GM18951 (cell line): ENCODE measurements at regions not wholly inside any gene's neighbourhood (a gene's known extent, or its start where the extent isn't known, plus 50 kb on each side); places are given as distances from the start of the nearest gene placed in this dataset.

ENCODE experiments used
- POLR2A ChIP-seq: IDR thresholded peaks from 4 replicates; pipeline ENCODE4 v1.6.1; 2011; ENCODE audit warnings: mild to moderate bottlenecking; ENCODE audit not compliant: insufficient read length, insufficient read depth; ENCODE audit errors: extremely low read depth
- in situ Hi-C: fragments of 300-500 bp; cut with MboI; formaldehyde crosslinking; loops from one replicate; pipeline ENCODE4 v1.12.0; 2022; ENCODE audit warnings: low sequenced_read_pairs, mixed read lengths, inconsistent platforms; ENCODE audit not compliant: unreplicated experiment

DNA sequence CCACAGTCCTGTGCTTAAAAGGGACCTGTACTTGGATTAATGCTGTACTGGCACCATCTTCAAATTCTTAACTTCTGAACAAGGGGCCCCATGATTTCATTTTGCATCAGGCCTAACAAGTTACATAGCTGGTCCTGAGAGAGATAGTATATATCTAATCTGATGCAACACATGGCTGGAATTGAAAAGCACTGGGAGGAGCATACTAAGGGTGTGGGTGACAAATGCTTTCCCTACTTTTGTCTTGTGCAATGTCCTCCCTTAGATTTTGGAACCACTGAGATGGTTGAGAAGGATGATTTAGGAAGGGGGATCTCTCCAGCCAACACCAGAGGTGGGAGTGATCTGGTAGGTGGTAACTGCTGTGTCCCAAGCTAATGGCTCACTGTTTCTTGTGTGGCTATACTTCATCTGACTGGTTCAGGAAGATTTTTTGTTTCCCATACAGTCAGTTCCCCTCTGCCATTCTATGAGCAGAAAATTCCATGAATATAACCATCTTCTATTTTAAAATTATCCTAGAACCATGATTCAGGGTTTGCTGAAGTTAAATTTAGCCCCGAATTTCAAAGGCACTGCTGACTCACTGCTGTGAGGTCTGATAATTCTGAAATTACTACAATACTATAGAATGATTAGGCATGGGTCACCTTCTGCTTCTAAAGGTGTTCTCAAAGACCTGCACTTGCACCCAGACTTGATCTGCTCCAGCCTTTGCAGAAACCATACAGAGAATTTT lies 108.3 kb upstream of the NCKAP5 start:
- no peak for TF ChIP-seq POLR2A
- in situ Hi-C loops: no loop called here

DNA sequence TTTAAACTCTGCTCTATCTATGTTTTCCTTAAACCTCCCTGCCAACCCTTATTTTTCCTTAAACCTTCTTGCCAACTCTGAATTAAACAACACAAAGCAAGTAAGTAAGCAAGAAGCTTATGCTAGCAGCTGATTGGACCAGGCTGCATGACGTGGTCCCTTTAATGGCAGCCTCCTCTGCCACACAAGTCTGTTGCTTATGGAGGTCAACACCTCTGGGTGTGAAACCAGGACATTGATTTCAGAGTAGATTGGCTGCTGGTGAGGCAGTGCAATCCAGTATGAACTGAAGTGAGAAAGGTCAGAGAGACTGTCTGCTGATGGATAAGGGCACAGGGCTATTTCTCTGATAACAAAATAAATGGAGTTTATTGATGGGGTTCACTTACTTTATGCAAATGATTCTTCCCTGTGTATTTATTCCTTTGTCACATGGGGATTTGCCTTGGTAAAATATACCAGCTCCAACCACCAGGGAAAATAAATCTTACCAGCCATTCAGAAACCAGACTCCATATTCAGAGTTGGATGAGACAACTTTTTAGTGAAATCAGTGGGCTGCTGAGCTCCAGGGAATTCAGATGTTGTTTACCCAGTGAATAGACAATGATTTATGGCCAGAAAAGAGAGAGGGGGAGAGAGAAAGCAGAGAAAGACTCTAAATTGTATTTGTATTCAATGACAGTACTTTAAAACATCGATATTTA lies 112.2 kb upstream of the NCKAP5 start:
- in situ Hi-C loops: no loop called here
- no peak for TF ChIP-seq POLR2A

DNA sequence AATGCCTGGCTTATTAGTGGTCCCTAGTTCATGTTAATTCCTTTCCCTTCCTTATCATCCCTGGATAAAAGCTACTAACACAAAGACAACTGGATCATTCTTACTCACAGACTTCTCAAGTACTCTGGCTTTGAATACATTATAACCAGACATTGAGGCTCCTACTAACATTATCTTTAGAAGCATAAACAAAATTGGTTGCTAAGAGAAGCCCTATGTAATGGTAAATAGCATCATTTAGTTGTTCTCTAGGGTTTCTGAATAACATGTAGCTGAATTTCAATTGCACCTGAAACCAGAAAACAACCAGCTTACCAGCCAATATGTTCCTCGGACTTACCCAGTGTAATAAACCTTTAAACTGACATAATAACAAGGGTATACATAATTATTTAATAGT lies 114.1 kb upstream of the NCKAP5 start:
- TF ChIP-seq POLR2A: no peak
- in situ Hi-C loops: no loop called here

DNA sequence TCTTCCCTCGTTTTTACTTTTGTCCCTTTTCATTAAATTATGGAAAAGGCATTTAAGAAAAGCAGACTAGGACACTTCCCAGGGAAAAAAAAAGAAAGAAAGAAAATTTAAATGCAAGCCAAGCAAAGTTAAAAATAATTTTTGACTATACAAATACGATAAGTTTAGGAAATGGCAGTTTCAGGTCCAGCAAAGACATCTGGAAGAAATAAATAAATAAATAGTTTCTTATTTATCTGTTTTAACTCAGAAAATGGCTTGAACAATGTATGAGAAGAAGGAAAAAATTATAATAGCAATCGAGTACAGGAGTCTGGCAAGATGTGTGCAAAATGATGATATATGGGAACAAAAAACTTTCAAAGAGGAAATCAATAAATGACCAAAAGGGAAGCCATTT lies 114.6 kb upstream of the NCKAP5 start:
- in situ Hi-C loops: no loop called here
- no peak for TF ChIP-seq POLR2A

DNA sequence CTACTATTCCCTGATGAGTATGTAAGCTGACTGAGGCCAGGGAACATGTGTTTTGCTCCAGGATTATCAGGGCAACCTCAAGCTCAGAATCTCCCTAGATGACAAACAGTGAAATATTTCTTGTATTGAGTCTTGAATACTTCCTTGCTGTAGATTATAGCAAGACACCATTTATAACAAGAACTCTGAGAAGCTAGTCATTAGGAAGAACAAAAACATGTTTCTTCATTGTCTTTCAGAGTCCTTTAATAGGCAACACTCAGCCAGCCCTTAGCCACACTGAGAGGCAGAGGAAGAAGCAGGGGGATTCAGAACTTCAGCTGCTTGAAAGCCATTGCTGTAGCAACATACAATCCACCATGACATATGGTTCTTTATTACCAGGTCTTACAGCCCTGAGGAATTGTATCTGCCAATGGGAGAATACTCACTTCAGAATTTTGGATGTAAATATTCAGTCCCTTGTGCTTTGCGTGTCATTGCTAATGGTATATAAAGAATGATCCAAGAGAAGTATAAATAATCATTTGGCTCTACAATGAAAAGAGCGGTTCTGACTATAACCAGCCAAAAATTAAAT lies 117.5 kb upstream of the NCKAP5 start:
- in situ Hi-C loops: no loop called here
- TF ChIP-seq POLR2A: no peak

DNA sequence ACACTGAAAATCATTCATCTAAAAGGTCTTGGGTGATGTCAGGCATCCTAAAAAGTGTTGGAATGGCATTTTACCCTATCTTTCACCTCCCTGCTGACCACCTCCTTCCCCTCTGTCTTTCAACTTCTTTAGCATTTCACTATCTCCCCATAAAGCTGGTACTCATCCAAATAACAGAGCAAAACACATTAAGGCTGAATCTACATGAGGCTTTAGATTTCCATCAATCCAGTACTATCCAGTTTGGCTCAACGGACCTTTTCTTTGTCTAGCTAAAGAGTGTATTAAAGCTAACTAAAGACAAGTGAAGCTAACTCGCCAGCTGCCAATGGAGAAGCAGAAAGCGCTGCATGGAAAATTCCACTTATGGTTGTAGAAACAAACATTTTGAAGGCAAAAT lies 122.5 kb upstream of the NCKAP5 start:
- in situ Hi-C loops: no loop called here
- no peak for TF ChIP-seq POLR2A

DNA sequence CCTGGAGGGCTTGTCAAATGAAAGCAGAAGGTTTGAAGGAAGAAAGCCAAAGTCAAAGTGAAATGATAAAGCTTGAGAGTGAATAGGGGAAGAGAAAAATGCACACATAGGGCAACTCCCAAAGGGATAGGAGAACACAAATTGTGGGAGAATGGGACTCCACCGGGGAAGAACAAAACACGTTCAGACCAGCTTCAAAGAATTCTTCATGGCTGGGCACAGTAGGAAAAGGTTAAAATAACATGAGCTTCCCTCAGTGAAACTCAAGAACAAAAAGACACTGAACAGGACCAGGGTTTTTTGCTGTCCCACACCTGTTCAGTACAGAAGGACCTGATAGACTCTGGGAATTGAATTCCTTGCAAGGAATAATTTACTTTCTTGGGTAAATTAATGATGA lies 123.1 kb upstream of the NCKAP5 start:
- in situ Hi-C loops: no loop called here
- TF ChIP-seq POLR2A: no peak

DNA sequence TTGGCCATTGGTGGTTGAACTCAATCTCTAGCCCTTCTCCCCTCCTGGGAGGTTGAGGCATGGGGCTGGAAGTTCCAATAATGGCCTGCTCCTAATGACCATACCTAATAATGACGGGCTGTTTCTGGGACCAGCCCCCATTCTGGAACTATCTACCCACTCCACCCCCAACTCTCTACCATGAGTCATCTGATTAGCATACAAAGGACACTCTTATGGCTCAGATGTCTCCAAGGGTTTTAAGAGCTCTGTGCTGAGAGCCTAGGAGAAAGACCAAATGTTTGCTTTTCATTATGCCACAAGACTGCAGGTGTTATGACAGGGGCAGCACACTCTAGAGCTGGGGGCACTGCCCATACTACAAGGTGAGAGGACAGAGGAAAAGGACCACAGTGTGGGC lies 137.0 kb upstream of the NCKAP5 start:
- in situ Hi-C loops: no loop called here
- no peak for TF ChIP-seq POLR2A

DNA sequence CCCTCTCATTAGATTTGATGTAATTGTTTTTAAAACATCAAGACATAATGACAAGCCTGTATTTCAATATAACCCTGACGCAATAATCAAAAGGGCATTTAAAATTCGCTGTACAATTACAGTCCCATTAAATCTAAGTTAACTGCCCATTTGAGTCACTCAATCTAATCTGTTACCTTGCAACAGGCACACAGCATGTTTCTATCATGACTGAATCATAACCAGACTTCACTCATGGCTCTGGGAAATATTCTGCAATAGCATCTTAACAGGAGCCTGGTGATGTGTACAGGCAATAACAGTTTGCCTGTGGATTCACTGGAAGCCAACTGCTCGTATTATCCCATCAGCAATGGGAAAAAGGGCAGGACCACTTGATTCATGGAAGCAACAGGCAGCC lies 142.3 kb upstream of the NCKAP5 start:
- in situ Hi-C loops: no loop called here
- no peak for TF ChIP-seq POLR2A

DNA sequence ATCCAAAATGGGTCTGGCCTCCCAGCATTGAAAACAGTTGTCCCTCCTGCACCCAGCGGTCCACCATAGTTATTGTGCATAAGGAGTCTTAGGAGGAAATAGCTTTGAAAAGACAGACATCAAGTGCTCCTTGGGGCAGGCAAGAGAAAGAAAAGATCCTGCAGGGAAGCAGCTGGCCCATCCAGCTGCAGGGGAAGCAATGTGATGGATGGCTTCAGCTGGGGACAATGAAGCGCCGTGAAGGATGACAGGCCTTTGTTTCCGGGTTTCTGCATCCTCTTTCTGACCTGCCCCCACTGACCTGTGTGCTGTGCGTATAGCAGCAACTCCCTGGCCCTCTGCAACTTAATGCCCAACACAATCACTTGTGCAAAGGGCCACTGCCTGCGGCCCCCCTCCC lies 142.9 kb upstream of the NCKAP5 start:
- TF ChIP-seq POLR2A: no peak
- in situ Hi-C loops: no loop called here

DNA sequence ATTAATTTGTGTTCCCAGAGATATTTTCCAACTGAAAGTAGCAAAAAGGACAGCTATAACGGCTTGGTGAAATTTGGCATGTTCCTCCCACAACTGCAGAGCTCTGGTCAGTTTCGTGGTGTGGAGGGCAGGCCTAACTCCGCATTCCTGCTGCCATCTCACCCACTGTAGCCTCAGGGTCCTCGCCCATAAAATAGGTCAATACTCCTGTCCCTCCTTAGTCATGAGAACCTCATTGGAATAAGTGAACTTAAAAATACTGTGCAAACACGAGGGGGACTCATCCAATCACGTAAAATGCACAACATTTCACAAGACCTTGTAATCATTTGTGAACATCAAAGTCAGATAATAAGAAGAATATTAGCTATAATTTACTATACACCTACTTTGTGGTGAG lies 143.5 kb upstream of the NCKAP5 start:
- no peak for TF ChIP-seq POLR2A
- in situ Hi-C loops: no loop called here

DNA sequence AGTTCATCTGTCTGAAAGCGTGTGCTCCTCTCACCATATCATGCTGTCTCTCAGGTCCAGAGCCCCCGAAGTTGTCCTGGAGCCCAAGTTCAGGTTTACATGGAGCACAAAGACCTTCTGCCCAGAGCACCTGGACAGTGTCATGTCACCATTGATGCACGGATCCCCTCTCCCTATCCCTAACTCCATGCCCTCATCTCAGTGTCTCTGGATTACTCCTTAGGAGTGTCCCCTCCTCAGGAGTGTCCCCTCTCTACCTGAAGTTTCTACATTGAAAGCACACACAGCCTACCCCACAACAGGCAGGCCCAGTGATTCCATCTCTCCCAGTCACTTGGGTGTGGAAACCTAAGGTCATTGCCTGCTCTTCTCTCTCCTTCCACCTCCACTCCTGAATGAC lies 144.1 kb upstream of the NCKAP5 start:
- in situ Hi-C loops: no loop called here

DNA sequence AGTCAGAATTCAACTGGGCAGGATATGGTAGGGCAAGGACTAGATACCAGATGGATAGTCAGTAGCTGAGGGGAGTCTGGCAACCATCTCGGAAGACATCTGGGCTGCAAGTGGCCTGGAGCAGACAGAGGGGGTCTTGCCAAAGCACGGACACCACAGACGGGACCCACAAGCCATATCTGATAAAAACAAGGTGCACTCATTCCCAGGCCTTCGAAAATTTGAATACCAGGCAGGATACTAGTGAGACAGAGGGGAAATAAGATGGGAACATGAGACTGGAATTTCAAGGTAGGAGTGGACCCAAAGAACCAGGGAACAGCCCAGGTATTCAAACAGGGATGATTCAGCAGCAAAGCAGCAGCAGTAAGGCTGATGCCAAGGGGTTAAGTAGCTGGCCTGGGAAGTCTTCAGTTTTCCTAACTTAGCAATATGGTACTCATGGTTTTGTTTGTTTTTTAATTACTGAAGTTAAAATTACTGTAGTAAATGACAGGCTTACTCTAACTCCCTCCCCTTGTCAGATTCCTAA lies 144.9 kb upstream of the NCKAP5 start:
- no peak for TF ChIP-seq POLR2A
- in situ Hi-C loops: no loop called here

More for the DNA sequence above, 144.1 kb upstream of the NCKAP5 start:
- TF ChIP-seq POLR2A: no peak

DNA sequence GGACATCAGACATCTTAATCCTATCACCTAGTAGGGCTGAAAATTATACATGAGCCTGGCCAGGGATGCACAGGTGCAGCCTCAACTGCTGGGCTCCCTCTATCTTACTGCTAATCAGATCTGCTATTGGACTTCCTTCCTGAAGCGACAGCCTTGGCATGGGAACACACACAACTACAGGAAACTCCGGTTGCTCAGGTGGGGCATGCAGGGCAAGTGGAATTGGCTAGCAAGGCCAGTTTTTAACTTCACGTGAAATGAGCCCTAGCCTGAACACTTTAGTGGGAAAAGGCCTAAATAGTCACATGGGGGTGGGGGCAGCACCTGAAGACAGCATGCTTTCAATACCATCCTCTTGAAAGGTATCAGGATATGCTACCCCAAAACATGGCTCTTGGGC lies 147.9 kb upstream of the NCKAP5 start:
- in situ Hi-C loops: no loop called here
- TF ChIP-seq POLR2A: no peak

DNA sequence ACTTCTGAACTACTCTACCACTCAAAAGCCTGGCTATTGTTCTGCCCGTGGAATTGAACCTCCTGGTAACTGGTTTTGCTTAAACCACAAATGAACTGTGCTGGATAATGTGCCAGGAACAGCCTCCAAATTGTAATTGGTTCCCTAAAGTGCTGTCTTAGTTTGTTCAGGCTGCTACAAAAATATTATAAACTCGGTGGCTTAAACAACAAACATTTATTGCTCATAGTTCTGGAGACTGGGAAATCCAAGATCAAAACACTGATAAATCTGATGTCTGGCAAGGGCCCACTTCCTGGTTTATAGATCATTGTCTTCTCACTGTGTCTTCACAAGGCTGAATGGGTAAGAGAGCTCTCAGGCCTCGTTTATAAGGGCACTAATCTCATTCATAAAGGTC lies 149.2 kb upstream of the NCKAP5 start:
- no peak for TF ChIP-seq POLR2A
- in situ Hi-C loops: no loop called here
